ENCODE measurements at regions not wholly inside any gene's neighbourhood (a gene's known extent, or its start where the extent isn't known, plus 50 kb on each side); places are given as distances from the start of the nearest gene placed in this dataset.

GRCh38 chr1:148309940-148310500, 157.9 kb upstream of the NBPF11 start:
- Histone ChIP-seq H3K4me1 (ENCODE audit: control insufficient read depth, insufficient read depth, low read length) (peaks cover 4% of the 10 kb centered on the region), H3K4me2 (ENCODE audit: control insufficient read depth, insufficient read depth) (no peak overlapping the region), H3K9ac (ENCODE audit: control insufficient read depth, insufficient read depth, low read length) (no peak overlapping the region), H3K9me3 (replicated peaks; ENCODE audit: control insufficient read depth, insufficient read depth, low read length) (no peaks in the 10 kb centered on the region; the same call in 1 of the 3 replicates), H2AFZ (ENCODE audit: control insufficient read depth, low read depth, low read length) (no peak overlapping the region), H3K36me3 (ENCODE audit: control insufficient read depth in 2 of 2, insufficient read depth in 2 of 2, low read length in 1 of 2) (no peaks in the 10 kb centered on the region; a peak in 1 of 4 replicates), H3K79me2 (ENCODE audit: control insufficient read depth, insufficient read depth, low read length) (no peaks in the 10 kb centered on the region), H3K4me3 (no peak overlapping the region), H4K20me1 (ENCODE audit: control insufficient read depth, insufficient read depth) (no peaks in the 10 kb centered on the region), H3K27ac (ENCODE audit: control insufficient read depth, insufficient read depth) (no peak overlapping the region), H3K27me3 (replicated peaks in 1 of 2; ENCODE audit: control insufficient read depth in 2 of 2, insufficient read depth in 2 of 2, low read length in 1 of 2) (no peaks in the 10 kb centered on the region; a peak in 1 of 4 replicates)
- TF ChIP-seq RBBP5 (conservative IDR thresholded peaks at IDR 0.05) (no peak), WRNIP1 (IDR thresholded peaks at IDR 0.05; ENCODE audit: borderline replicate concordance, low read depth, low read length) (no peak), YBX1 (IDR thresholded peaks at IDR 0.05) (no peak), FOXK2 (IDR thresholded peaks at IDR 0.05) (no peak), RUNX3 (IDR thresholded peaks at IDR 0.05; ENCODE audit: low read length) (no peak), ZNF622 (IDR thresholded peaks at IDR 0.05) (no peak), IRF3 (IDR thresholded peaks at IDR 0.05) (no peak), BCL11A (IDR thresholded peaks at IDR 0.05; ENCODE audit: low read depth, low read length) (no peak), EED (IDR thresholded peaks at IDR 0.05; ENCODE audit: low read depth) (no peak), NRF1 (conservative IDR thresholded peaks at IDR 0.05; ENCODE audit: low read depth, low read length) (no peak), TAF1 (IDR thresholded peaks at IDR 0.05; ENCODE audit: borderline replicate concordance, low read depth, low read length) (no peak), IRF4 (IDR thresholded peaks at IDR 0.05; ENCODE audit: low read depth, low read length) (no peak), TCF3 (IDR thresholded peaks at IDR 0.05; ENCODE audit: borderline replicate concordance, insufficient read depth, low read depth, low read length) (no peak), POLR2A (IDR thresholded peaks at IDR 0.05; ENCODE audit: low read depth, low read length) (no peak)
- TF ChIP-seq, protein P1, sequence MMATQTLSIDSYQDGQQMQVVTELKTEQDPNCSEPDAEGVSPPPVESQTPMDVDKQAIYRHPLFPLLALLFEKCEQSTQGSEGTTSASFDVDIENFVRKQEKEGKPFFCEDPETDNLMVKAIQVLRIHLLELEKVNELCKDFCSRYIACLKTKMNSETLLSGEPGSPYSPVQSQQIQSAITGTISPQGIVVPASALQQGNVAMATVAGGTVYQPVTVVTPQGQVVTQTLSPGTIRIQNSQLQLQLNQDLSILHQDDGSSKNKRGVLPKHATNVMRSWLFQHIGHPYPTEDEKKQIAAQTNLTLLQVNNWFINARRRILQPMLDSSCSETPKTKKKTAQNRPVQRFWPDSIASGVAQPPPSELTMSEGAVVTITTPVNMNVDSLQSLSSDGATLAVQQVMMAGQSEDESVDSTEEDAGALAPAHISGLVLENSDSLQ (IDR thresholded peaks at IDR 0.05), result no peak
- TF ChIP-seq, protein P2, sequence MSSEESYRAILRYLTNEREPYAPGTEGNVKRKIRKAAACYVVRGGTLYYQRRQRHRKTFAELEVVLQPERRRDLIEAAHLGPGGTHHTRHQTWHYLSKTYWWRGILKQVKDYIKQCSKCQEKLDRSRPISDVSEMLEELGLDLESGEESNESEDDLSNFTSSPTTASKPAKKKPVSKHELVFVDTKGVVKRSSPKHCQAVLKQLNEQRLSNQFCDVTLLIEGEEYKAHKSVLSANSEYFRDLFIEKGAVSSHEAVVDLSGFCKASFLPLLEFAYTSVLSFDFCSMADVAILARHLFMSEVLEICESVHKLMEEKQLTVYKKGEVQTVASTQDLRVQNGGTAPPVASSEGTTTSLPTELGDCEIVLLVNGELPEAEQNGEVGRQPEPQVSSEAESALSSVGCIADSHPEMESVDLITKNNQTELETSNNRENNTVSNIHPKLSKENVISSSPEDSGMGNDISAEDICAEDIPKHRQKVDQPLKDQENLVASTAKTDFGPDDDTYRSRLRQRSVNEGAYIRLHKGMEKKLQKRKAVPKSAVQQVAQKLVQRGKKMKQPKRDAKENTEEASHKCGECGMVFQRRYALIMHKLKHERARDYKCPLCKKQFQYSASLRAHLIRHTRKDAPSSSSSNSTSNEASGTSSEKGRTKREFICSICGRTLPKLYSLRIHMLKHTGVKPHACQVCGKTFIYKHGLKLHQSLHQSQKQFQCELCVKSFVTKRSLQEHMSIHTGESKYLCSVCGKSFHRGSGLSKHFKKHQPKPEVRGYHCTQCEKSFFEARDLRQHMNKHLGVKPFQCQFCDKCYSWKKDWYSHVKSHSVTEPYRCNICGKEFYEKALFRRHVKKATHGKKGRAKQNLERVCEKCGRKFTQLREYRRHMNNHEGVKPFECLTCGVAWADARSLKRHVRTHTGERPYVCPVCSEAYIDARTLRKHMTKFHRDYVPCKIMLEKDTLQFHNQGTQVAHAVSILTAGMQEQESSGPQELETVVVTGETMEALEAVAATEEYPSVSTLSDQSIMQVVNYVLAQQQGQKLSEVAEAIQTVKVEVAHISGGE (CRISPR knock-in tag; IDR thresholded peaks at IDR 0.05), result no peak
- TF ChIP-seq, protein P3, sequence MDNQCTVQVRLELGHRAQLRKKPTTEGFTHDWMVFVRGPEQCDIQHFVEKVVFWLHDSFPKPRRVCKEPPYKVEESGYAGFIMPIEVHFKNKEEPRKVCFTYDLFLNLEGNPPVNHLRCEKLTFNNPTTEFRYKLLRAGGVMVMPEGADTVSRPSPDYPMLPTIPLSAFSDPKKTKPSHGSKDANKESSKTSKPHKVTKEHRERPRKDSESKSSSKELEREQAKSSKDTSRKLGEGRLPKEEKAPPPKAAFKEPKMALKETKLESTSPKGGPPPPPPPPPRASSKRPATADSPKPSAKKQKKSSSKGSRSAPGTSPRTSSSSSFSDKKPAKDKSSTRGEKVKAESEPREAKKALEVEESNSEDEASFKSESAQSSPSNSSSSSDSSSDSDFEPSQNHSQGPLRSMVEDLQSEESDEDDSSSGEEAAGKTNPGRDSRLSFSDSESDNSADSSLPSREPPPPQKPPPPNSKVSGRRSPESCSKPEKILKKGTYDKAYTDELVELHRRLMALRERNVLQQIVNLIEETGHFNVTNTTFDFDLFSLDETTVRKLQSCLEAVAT (IDR thresholded peaks at IDR 0.05), result no peak
- TF ChIP-seq, protein P4, sequence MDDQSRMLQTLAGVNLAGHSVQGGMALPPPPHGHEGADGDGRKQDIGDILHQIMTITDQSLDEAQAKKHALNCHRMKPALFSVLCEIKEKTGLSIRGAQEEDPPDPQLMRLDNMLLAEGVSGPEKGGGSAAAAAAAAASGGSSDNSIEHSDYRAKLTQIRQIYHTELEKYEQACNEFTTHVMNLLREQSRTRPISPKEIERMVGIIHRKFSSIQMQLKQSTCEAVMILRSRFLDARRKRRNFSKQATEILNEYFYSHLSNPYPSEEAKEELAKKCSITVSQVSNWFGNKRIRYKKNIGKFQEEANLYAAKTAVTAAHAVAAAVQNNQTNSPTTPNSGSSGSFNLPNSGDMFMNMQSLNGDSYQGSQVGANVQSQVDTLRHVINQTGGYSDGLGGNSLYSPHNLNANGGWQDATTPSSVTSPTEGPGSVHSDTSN (IDR thresholded peaks at IDR 0.05; ENCODE audit: insufficient replicate concordance, low read depth, low read length), result no peak
- SMC1A ChIA-PET (ENCODE audit: uncharacterized antibody, unreplicated experiment), result no interaction called here
- FAIRE-seq (no peak), ATAC-seq (no peak), DNase-seq (ENCODE audit: low read depth, low spot score) (no peak)
- CTCF ChIA-PET, result no interaction called here
- POLR2A ChIA-PET, result no interaction called here
- in situ Hi-C loops (cut with MboI), result loop anchor here (10.0 kb wide), 1 partner anchor 145 kb away; no protein-coding TSS in a partner anchor
- BruUV-seq (replicated peaks), result no TSS peak
- RAD21 ChIA-PET (ENCODE audit: unreplicated experiment), result no interaction called here
- 77% methylated on average over 37 of the region's 37 CpGs for WGBS (ENCODE audit: insufficient coverage, insufficient replicate concordance, low lambda C conversion rate, missing lambda C conversion rate)
- intact Hi-C loops (cut with micrococcal nuclease; ENCODE audit: unreplicated experiment), result no loop called here
